IMR-90 (cell line): ENCODE measurements at regions not wholly inside any gene's neighbourhood (a gene's known extent, or its start where the extent isn't known, plus 50 kb on each side); places are given as distances from the start of the nearest gene placed in this dataset.

Experiments used
- ATAC-seq: fragments of 200-7000 bp; cut with Tn5 transposase; 2 replicates; pipeline ENCODE4 v1.9.1; 2020; ENCODE audit warnings: low read depth, mild to moderate bottlenecking, moderate library complexity
- BruUV-seq: library from RNA; stranded (reverse); fragments of 400-500 nt; replicated peaks from 2 replicates; lab custom pipeline; 2021; lab: Mats Ljungman, UMichigan
- CTCF ChIA-PET: fragments of 300-600 bp; formaldehyde crosslinking; extraction: SDS; loops from one replicate; lab custom pipeline; 2021; ENCODE audit warnings: antibody characterized with exemption; lab: Yijun Ruan, JAX
- POLR2A ChIA-PET: fragments of 300-600 bp; sonication (Branson Sonifier 250); formaldehyde crosslinking; loops from one replicate; lab custom pipeline; 2022; ENCODE audit warnings: antibody characterized with exemption; ENCODE audit not compliant: unreplicated experiment; lab: Charles Lee
- DNase-seq: peaks from one replicate; pipeline ENCODE4 v3.0.0; 2013
- H2AFZ ChIP-seq: replicated peaks from 2 replicates; pipeline ENCODE3; 2013; ENCODE audit warnings: low read length, mild to moderate bottlenecking; ENCODE audit not compliant: poor library complexity
- H2AK5ac ChIP-seq: 2 replicates; pipeline ENCODE4 v1.6.1; 2013; ENCODE audit warnings: low read depth, low read length, inconsistent platforms
- H2AK9ac ChIP-seq: replicated peaks from 2 replicates; pipeline ENCODE3; 2013; ENCODE audit warnings: mild to moderate bottlenecking, low read depth, low read length, moderate library complexity; ENCODE audit not compliant: poor library complexity
- H2BK120ac ChIP-seq: 2 replicates; pipeline ENCODE4 v1.6.1; 2013; ENCODE audit warnings: low read depth, low read length, inconsistent platforms
- H2BK15ac ChIP-seq: 3 replicates; pipeline ENCODE4 v1.6.1; 2013; ENCODE audit warnings: low read depth, low read length, inconsistent platforms
- H2BK20ac ChIP-seq: 2 replicates; pipeline ENCODE4 v1.6.1; 2013; ENCODE audit warnings: low read depth, mild to moderate bottlenecking, inconsistent platforms, low read length, moderate library complexity
- H2BK5ac ChIP-seq: 2 replicates; pipeline ENCODE4 v1.6.1; 2013; ENCODE audit warnings: mild to moderate bottlenecking, low read depth, low read length, inconsistent platforms; ENCODE audit not compliant: poor library complexity, severe bottlenecking
- H3K14ac ChIP-seq: replicated peaks from 2 replicates; pipeline ENCODE4 v1.6.1; 2013; ENCODE audit warnings: low read depth, low read length, inconsistent platforms
- H3K18ac ChIP-seq: 2 replicates; pipeline ENCODE4 v1.6.1; 2013; ENCODE audit warnings: low read depth, low read length, control low read depth
- H3K23ac ChIP-seq: 2 replicates; pipeline ENCODE4 v1.6.1; 2013; ENCODE audit warnings: low read depth, low read length, inconsistent platforms
- H3K27ac ChIP-seq: 2 replicates; pipeline ENCODE4 v1.5.1; 2013; ENCODE audit warnings: mild to moderate bottlenecking, control low read depth, low read length; ENCODE audit not compliant: insufficient read depth
- H3K27me3 ChIP-seq: 2 replicates; pipeline ENCODE4 v1.6.1; 2013; ENCODE audit warnings: low read length; ENCODE audit not compliant: control insufficient read depth, insufficient read depth
- H3K36me3 ChIP-seq: 2 replicates; pipeline ENCODE4 v1.6.1; 2013; ENCODE audit warnings: low read length, mixed read lengths; ENCODE audit not compliant: control insufficient read depth, insufficient read depth
- H3K4ac ChIP-seq: 2 replicates; pipeline ENCODE4 v1.6.1; 2013; ENCODE audit warnings: low read depth, low read length, inconsistent platforms
- H3K4me1 ChIP-seq: 2 replicates; pipeline ENCODE4 v1.6.1; 2013; ENCODE audit warnings: low read length, mixed read lengths; ENCODE audit not compliant: control insufficient read depth, insufficient read depth
- H3K4me2 ChIP-seq: 2 replicates; pipeline ENCODE4 v1.6.1; 2013; ENCODE audit warnings: low read depth, mild to moderate bottlenecking, control low read depth, low read length, moderate library complexity
- H3K4me3 ChIP-seq: 2 replicates; pipeline ENCODE4 v1.5.1; 2013; ENCODE audit warnings: low read depth, mild to moderate bottlenecking, control low read depth, low read length, moderate library complexity; ENCODE audit not compliant: insufficient read depth
- H3K56ac ChIP-seq: 2 replicates; pipeline ENCODE4 v1.6.1; 2013; ENCODE audit warnings: low read length, inconsistent platforms; ENCODE audit not compliant: insufficient read depth; ENCODE audit errors: extremely low read depth
- H3K79me1 ChIP-seq, 2 experiments: 2 replicates each; pipeline ENCODE4 v1.6.1; 2013; ENCODE audit warnings: low read length in 2 of 2, inconsistent platforms in 1 of 2, low read depth in 1 of 2
- H3K9ac ChIP-seq: 2 replicates; pipeline ENCODE4 v1.6.1; 2013; ENCODE audit warnings: low read depth, low read length, control low read depth
- H3K9me1 ChIP-seq: 2 replicates; pipeline ENCODE4 v1.6.1; 2013; ENCODE audit warnings: low read length, inconsistent platforms; ENCODE audit not compliant: insufficient read depth
- H3K9me3 ChIP-seq: 2 replicates; pipeline ENCODE4 v1.6.1; 2013; ENCODE audit warnings: low read length; ENCODE audit not compliant: control insufficient read depth, insufficient read depth
- H4K20me1 ChIP-seq: 2 replicates; pipeline ENCODE4 v1.6.1; 2013; ENCODE audit warnings: low read length, inconsistent platforms; ENCODE audit not compliant: insufficient read depth
- H4K5ac ChIP-seq: 2 replicates; pipeline ENCODE4 v1.6.1; 2013; ENCODE audit warnings: mild to moderate bottlenecking, low read depth, low read length, control low read depth
- H4K8ac ChIP-seq, 2 experiments: 2 replicates each; pipeline ENCODE4 v1.6.1; 2013; ENCODE audit warnings: low read depth in 2 of 2, low read length in 2 of 2, control low read depth in 1 of 2, inconsistent platforms in 1 of 2
- H4K91ac ChIP-seq: 2 replicates; pipeline ENCODE4 v1.6.1; 2013; ENCODE audit warnings: low read depth, low read length, inconsistent platforms; ENCODE audit not compliant: insufficient read depth
- CEBPB ChIP-seq: IDR thresholded peaks from 2 replicates; pipeline ENCODE4 v1.6.1; 2012; ENCODE audit warnings: low read depth, low read length, improper control_type of control experiment
- CTCF ChIP-seq: conservative IDR thresholded peaks from 2 replicates; pipeline ENCODE4 v1.5.1; 2012; ENCODE audit warnings: mild to moderate bottlenecking, low read depth, low read length, improper control_type of control experiment
- MAZ ChIP-seq: IDR thresholded peaks from 2 replicates; pipeline ENCODE4 v1.6.1; 2012; ENCODE audit warnings: low read depth, mild to moderate bottlenecking, low read length, improper control_type of control experiment, moderate library complexity, borderline replicate concordance
- MXI1 ChIP-seq: IDR thresholded peaks from 2 replicates; pipeline ENCODE4 v1.6.1; 2012; ENCODE audit warnings: low read depth, mild to moderate bottlenecking, low read length, moderate library complexity, borderline replicate concordance
- RFX5 ChIP-seq: IDR thresholded peaks from 2 replicates; pipeline ENCODE4 v1.8.0; 2012; ENCODE audit warnings: low read depth, mild to moderate bottlenecking, low read length, moderate library complexity
- WGBS, 2 experiments: methylation state at CpG; one replicate each; pipeline versions ENCODE4 v1.1.5 to v1.1.7; 2013; ENCODE audit warnings: missing lambda C conversion rate in 2 of 2; ENCODE audit not compliant: insufficient read length in 1 of 2; ENCODE audit errors: extremely low coverage in 2 of 2; 5-methylcytosine and 5-hydroxymethylcytosine counted together
- dilution Hi-C: fragments of 300-500 bp; cut with HindIII; formaldehyde crosslinking; loops from one replicate; pipeline ENCODE4 v1.14.3; 2018; ENCODE audit warnings: low sequenced_read_pairs; ENCODE audit not compliant: unreplicated experiment
- in situ Hi-C: fragments of 300-500 bp; cut with MboI; formaldehyde crosslinking; loops from 3 replicates; pipeline ENCODE4 v1.14.3; 2019; ENCODE audit warnings: low sequenced_read_pairs, inconsistent platforms, mixed read lengths
- intact Hi-C: fragments of 100-400 bp; cut with micrococcal nuclease; formaldehyde crosslinking; loops from 2 replicates; pipeline ENCODE4 v1.10.0; 2022

DNA sequence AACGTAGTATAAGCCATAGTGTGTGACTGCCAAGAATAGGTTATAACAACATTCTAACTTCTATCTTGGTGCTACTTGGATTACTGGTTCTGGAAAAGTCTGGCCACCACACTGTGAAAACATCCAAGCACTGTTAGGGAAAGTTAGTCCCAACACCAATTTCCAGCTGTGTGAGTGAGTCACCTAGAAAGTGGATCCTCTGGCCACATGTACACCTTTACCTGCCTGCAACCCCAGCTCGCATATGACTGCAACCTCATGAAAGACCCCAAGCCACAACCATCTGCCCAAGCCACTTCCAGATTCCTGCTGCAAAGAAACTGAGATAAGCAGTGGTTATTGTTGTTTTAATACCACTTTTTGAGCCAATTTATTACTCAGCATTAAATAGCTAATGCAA is 404.5 kb downstream of the KCTD12 start:
- Histone ChIP-seq H3K56ac (no peak overlapping the region), H3K36me3 (no peaks in the 10 kb centered on the region), H3K79me1 (no peaks in the 10 kb centered on the region), H2AK5ac (no peak overlapping the region), H3K4me1 (peaks cover 1% of the 10 kb centered on the region; the same call in 1 of the 2 replicates), H3K14ac (no peak overlapping the region), H3K4me3 (no peak overlapping the region), H3K4me2 (no peak overlapping the region), H2BK5ac (no peak overlapping the region), H3K23ac (no peak overlapping the region), H4K8ac (no peak overlapping the region), H4K5ac (no peak overlapping the region), H2BK15ac (no peak overlapping the region), H3K9me1 (peaks cover 3% of the 10 kb centered on the region; the same call in 1 of the 2 replicates), H2AFZ (peak overlapping the region; percentile 51), H4K91ac (no peak overlapping the region), H4K20me1 (no peaks in the 10 kb centered on the region), H3K27me3 (no peaks in the 10 kb centered on the region), H2AK9ac (no peak overlapping the region), H3K4ac (no peak overlapping the region), H3K18ac (no peak overlapping the region), H2BK120ac (no peak overlapping the region), H3K27ac (no peak overlapping the region), H3K9me3 (peaks cover 2% of the 10 kb centered on the region; the same call in 1 of the 2 replicates), H2BK20ac (no peak overlapping the region), H3K9ac (no peak overlapping the region)
- ChIA-PET POLR2A (no interaction called here), CTCF (no interaction called here)
- in situ Hi-C loops (loop anchor here (25.0 kb wide), 1 partner anchor 431 kb away; no protein-coding TSS in a partner anchor), intact Hi-C loops (no loop called here), dilution Hi-C loops (no loop called here)
- ATAC-seq (no peak), DNase-seq (no peak)
- no peak for TF ChIP-seq CTCF
- no peak for TF ChIP-seq CEBPB
- TF ChIP-seq MXI1: no peak
- TF ChIP-seq MAZ: no peak
- no peak for TF ChIP-seq RFX5
- no CpG with 5 or more reads among the region's 2 CpGs for WGBS, 2 experiments
- no TSS peak for BruUV-seq
